ENCODE measurements at regions not wholly inside any gene's neighbourhood (a gene's known extent, or its start where the extent isn't known, plus 50 kb on each side); places are given as distances from the start of the nearest gene placed in this dataset.

GRCh38 chr18:64653068-64653467 lies 504.2 kb upstream of the LINC00305 start:
- H3K36me3 ChIP-seq (replicated peaks in 1 of 2; ENCODE audit: insufficient read depth in 1 of 2, low read depth in 2 of 2) = no peaks in the 10 kb centered on the region
- intact Hi-C loops (cut with DNase I) = no loop called here
- 58 to 66% methylated on average over 4 of the region's 4 CpGs for WGBS, 2 donors
- no peak for ATAC-seq
- H3K4me1 ChIP-seq = no peaks in the 10 kb centered on the region
- no peak overlapping the region for H3K4me3 ChIP-seq
- H3K27me3 ChIP-seq = no peaks in the 10 kb centered on the region
- TF ChIP-seq CTCF (IDR thresholded peaks at IDR 0.05) (no peak), POLR2A (IDR thresholded peaks at IDR 0.05) (no peak)
- no peak for DNase-seq
- no peaks in the 10 kb centered on the region for H3K9me3 ChIP-seq
- H3K27ac ChIP-seq = no peak overlapping the region

- H3K27me3 ChIP-seq = no peaks in the 10 kb centered on the region
Measured at GRCh38 chr18:64650068-64650467, 501.2 kb upstream of the LINC00305 start.

GRCh38 chr18:64645753-64646152 lies 496.9 kb upstream of the LINC00305 start:
- DNase-seq (no peak), ATAC-seq (no peak)
- intact Hi-C loops (cut with DNase I) = no loop called here
- TF ChIP-seq POLR2A (IDR thresholded peaks at IDR 0.05) = no peak
- no peak for TF ChIP-seq CTCF (IDR thresholded peaks at IDR 0.05)
- H3K4me3 ChIP-seq = no peak overlapping the region
- whole genome bisulfite sequencing, 2 donors = 81 to 86% methylated on average over 3 to 5 of the region's 5 CpGs
- no peaks in the 10 kb centered on the region for H3K9me3 ChIP-seq
- H3K4me1 ChIP-seq = no peaks in the 10 kb centered on the region
- no peaks in the 10 kb centered on the region for H3K27me3 ChIP-seq
- no peak overlapping the region for H3K27ac ChIP-seq
- no peaks in the 10 kb centered on the region for H3K36me3 ChIP-seq (replicated peaks in 1 of 2; ENCODE audit: insufficient read depth in 1 of 2, low read depth in 2 of 2)

More at GRCh38 chr18:64650068-64650467, 501.2 kb upstream of the LINC00305 start:
- Histone ChIP-seq H3K4me1 (no peaks in the 10 kb centered on the region), H3K9me3 (no peaks in the 10 kb centered on the region), H3K36me3 (replicated peaks in 1 of 2; ENCODE audit: insufficient read depth in 1 of 2, low read depth in 2 of 2) (no peaks in the 10 kb centered on the region), H3K4me3 (no peak overlapping the region), H3K27ac (no peak overlapping the region)
- DNase-seq (no peak), ATAC-seq (no peak)
- WGBS, 2 donors = 41 to 47% methylated on average over 2 of the region's 2 CpGs
- no peak for TF ChIP-seq CTCF (IDR thresholded peaks at IDR 0.05)
- TF ChIP-seq POLR2A (IDR thresholded peaks at IDR 0.05) = no peak
- intact Hi-C loops (cut with DNase I) = no loop called here

GRCh38 chr18:64639536-64639935 lies 490.6 kb upstream of the LINC00305 start:
- Histone ChIP-seq H3K9me3 (no peaks in the 10 kb centered on the region), H3K4me3 (no peak overlapping the region), H3K36me3 (replicated peaks in 1 of 2; ENCODE audit: insufficient read depth in 1 of 2, low read depth in 2 of 2) (no peaks in the 10 kb centered on the region), H3K27me3 (no peaks in the 10 kb centered on the region), H3K27ac (no peak overlapping the region), H3K4me1 (no peaks in the 10 kb centered on the region)
- ATAC-seq = no peak
- no peak for TF ChIP-seq CTCF (IDR thresholded peaks at IDR 0.05)
- no peak for TF ChIP-seq POLR2A (IDR thresholded peaks at IDR 0.05)
- DNase-seq = no peak
- intact Hi-C loops (cut with DNase I) = no loop called here
- WGBS, 2 donors = 60 to 76% methylated on average over 1 of the region's 1 CpG

- ATAC-seq (no peak), DNase-seq (no peak)
- Histone ChIP-seq H3K27me3 (no peaks in the 10 kb centered on the region), H3K4me3 (no peak overlapping the region), H3K27ac (no peak overlapping the region), H3K36me3 (replicated peaks in 1 of 2; ENCODE audit: insufficient read depth in 1 of 2, low read depth in 2 of 2) (no peaks in the 10 kb centered on the region), H3K9me3 (no peaks in the 10 kb centered on the region), H3K4me1 (no peaks in the 10 kb centered on the region)
- intact Hi-C loops (cut with DNase I) = no loop called here
- TF ChIP-seq POLR2A (IDR thresholded peaks at IDR 0.05) (no peak), CTCF (IDR thresholded peaks at IDR 0.05) (no peak)
- WGBS, 2 donors = 86 to 95% methylated on average over 3 of the region's 3 CpGs
Measured at GRCh38 chr18:64620971-64621560, 472.2 kb upstream of the LINC00305 start.

All from body of pancreas (tissue), 4 donors.